MG63 (cell line): ENCODE measurements at regions not wholly inside any gene's neighbourhood (a gene's known extent, or its start where the extent isn't known, plus 50 kb on each side); places are given as distances from the start of the nearest gene placed in this dataset.
A peak's percentile ranks its signal among the peaks of the same experiment; 100 is the strongest.
"Not testable (repeated sequence)": the region's sequence is repeated elsewhere in the genome, so short reads cannot be mapped to it uniquely, and the experiment has no call there.

Experiments
- DNase-seq: peaks from one replicate; pipeline ENCODE4 v3.0.0-alpha.2; 2020
- H3K27me3 ChIP-seq: fragments of 250-450 bp; sonication (Bioruptor Pico); 2 replicates; pipeline ENCODE4 v1.5.1; 2020; ENCODE audit warnings: mild to moderate bottlenecking, moderate library complexity
- H3K36me3 ChIP-seq: fragments of 250-450 bp; sonication (Bioruptor Pico); 2 replicates; pipeline ENCODE4 v1.5.1; 2020; ENCODE audit warnings: mild to moderate bottlenecking, moderate library complexity
- H3K4me3 ChIP-seq: fragments of 250-450 bp; sonication (Bioruptor Pico); 2 replicates; pipeline ENCODE4 v1.5.1; 2020; ENCODE audit warnings: mild to moderate bottlenecking, moderate library complexity
- H3K9me3 ChIP-seq: fragments of 250-450 bp; sonication (Bioruptor Pico); 2 replicates; pipeline ENCODE4 v1.5.1; 2020; ENCODE audit warnings: mild to moderate bottlenecking, moderate library complexity

DNA sequence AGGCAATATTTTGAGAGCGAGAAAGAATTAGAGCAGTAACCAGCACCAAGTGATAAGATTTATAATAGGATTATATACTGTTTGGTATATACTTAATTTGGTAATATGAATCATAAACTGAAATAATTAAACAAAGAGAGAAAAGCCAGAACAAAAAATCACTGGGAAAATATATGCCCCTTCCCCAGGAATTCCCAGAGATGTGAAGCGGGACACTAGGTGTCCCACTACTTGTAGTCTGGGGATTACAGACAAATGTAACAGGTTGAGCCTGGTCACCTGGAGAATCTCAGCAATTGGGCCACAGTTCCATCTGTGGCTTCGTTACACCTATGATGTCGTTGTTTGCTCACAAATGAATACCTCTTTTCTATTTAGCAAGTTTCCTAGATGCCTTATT, 256.1 kb upstream of the CHAC2 start:
- Histone ChIP-seq H3K27me3 (no peaks in the 10 kb centered on the region), H3K4me3 (no peak overlapping the region), H3K9me3 (no peaks in the 10 kb centered on the region), H3K36me3 (no peaks in the 10 kb centered on the region)
- DNase-seq, result no peak

DNA sequence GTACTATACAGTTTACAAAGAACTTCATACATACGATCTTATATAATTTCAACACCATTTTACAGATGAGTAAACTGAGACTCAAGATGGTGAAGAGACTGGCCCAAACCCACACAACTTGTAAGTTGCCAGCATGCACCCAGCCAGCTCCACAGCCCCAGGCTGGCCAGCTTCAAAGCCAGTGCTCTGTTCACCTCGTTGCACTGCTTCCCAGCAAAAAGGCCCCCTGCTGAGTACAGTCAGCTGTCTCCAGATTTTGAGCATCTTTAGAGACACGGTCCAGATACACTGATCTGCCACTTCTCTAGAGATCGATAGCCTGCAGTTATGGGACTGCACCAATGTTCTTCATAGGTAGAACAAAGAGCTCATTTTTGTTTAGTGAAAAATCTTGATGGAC, 257.2 kb upstream of the CHAC2 start:
- Histone ChIP-seq H3K36me3 (no peaks in the 10 kb centered on the region), H3K9me3 (no peaks in the 10 kb centered on the region), H3K4me3 (no peak overlapping the region), H3K27me3 (no peaks in the 10 kb centered on the region)
- no peak for DNase-seq

DNA sequence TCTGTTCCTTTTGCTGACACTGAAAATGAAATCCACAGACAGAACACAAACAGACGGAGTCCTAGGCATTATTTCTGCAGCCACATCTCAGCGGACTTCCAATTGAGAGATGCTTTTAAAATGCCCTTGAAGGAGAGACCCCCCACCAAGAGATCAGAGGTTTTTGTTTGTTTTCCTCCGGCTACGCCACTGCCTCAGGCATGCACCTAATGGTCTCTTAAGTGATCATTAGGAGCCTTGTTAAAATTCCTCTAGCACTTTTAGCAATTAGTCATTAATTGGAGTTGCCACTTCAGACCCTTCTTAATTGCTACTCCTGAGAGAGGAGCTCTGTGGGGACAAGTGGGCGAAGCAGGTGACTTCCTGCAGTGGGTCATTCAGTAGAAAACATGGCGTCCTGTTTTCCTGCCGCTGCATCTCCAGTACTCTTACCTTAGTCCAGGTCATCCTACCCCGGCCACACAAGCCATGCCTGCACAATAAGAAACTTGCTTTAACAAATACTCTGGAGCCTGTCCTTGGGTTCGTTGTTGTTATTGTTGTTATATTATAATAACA, 257.7 kb upstream of the CHAC2 start:
- Histone ChIP-seq H3K4me3 (no peak overlapping the region), H3K9me3 (no peaks in the 10 kb centered on the region), H3K27me3 (no peaks in the 10 kb centered on the region), H3K36me3 (no peaks in the 10 kb centered on the region)
- DNase-seq, result no peak

DNA sequence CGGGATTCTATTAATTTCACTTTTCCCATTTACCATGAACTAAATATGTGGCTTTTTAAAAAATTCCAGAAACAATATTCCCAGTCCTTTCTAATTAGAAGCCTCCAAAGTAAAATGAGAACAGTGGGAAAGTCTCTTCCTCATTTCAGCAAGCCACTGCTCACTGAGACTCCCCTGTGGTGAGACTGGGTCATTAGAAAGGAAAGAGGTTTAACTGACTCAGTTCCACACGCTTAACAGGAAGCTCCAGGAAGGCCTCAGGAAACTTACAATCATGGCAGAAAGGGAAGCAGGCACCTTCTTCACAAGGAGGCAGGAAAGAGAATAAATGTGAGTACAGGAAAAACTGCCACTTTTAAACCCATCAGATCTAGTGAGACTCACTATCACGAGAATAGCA, 258.9 kb upstream of the CHAC2 start:
- DNase-seq, result no peak
- Histone ChIP-seq H3K4me3 (no peak overlapping the region), H3K36me3 (no peaks in the 10 kb centered on the region), H3K27me3 (no peaks in the 10 kb centered on the region), H3K9me3 (no peaks in the 10 kb centered on the region)

DNA sequence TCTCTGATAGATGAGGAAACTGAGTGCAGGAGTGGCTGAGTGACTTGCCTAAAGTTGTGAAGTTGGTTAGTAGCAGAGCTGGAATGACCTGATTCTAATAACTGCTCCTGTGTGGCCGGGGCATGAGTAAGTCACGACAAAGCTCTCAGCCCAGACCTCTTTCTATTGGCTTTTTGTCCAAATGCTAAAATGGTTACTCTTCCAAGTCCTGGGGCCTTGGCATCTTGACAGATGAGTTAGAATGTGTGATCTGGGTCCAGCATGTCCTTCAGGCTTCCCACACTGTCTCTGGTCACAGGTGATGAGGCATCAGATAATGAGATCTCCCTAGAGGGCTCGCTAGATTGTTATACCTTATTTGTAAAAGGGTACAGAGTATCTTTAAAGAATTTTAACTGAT, 260.5 kb upstream of the CHAC2 start:
- H3K27me3 ChIP-seq, H3K9me3 ChIP-seq, H3K4me3 ChIP-seq, H3K36me3 ChIP-seq: not testable (repeated sequence)
- peak; percentile 28 for DNase-seq

DNA sequence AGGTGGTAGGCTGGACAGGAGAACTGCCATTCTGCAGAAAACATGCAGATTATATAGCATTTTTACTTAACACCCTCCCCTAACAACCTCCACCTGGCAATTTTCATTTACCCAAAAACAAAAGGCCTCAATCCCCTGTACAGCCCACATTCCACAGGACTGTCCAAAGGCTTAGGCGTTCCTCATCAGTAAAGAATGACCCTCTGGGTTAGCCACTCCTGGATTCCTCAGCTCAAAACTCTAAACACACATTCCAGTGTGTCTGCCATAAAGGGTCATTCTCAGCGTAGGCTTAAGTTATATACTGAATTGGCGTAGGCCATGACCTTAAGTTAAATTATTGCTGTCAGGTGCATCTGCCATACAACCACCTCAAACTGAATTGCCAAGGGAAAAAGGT, 261.8 kb upstream of the CHAC2 start:
- peak; percentile 5 for DNase-seq
- H3K36me3 ChIP-seq, result no peaks in the 10 kb centered on the region

DNA sequence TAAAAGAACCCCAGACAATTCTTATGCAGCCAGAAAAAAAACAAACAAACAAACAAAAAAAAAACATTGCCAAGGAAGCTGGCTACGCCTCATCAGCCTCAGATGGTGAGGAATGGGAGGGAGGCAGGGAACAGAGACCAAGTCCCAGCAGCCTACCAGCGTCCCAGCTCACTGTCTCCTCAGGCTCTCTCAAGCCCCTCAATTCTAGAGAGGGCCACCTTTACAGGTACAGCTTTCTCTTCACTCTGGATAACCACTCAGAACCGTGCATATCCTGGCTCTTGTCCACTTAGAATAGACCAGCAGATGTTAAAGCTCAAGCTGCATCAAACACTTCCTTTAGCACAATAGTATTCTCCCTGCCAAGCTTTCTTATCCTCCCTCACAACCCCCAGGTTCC, 263.1 kb upstream of the CHAC2 start:
- no peak for DNase-seq
- no peaks in the 10 kb centered on the region for H3K27me3 ChIP-seq
- H3K9me3 ChIP-seq, result no peaks in the 10 kb centered on the region

More for the DNA sequence above, 261.8 kb upstream of the CHAC2 start:
- H3K9me3 ChIP-seq, result no peaks in the 10 kb centered on the region
- H3K4me3 ChIP-seq, result no peak overlapping the region
- no peaks in the 10 kb centered on the region for H3K27me3 ChIP-seq

DNA sequence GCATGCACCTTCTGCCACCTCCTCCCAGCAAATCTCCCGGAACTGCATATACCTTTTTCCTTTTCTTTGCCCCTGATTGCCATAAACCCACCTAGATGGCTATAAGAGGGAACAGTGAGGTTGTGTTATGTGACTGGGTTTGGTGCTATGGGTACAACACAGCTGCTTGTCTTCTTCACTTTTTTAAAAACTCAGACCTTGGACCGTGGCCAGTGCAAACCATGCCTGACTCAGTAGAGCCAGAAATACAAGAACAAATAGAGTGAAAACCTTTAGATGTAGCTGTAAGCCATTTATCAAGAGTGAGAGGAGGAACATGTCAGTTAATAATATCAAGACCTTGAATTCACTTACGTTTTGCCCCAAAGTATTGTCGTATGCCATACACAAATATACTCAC, 267.4 kb upstream of the CHAC2 start:
- no peaks in the 10 kb centered on the region for H3K9me3 ChIP-seq
- no peak for DNase-seq
- H3K4me3 ChIP-seq, result no peak overlapping the region
- no peaks in the 10 kb centered on the region for H3K27me3 ChIP-seq
- no peaks in the 10 kb centered on the region for H3K36me3 ChIP-seq

More for the DNA sequence above, 263.1 kb upstream of the CHAC2 start:
- H3K4me3 ChIP-seq, result no peak overlapping the region
- no peaks in the 10 kb centered on the region for H3K36me3 ChIP-seq

DNA sequence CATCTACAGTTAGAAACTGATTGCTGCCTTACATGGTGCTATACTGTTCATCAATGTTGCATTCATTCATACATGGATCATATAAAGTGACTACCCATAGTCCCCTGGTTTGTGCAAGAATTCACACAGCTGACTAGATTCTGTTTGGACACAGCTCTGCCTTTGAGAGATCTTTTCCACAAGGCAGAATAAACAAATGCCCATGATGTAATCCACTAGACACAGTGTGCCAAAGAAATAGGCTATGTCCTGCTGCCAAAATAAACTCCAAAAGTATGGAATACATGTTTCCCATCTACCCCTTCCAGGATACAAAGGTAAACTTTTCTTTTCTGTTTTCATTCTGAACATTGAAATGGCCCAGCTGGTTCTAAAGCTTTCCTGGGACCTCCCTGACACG, 269.4 kb upstream of the CHAC2 start:
- DNase-seq, result peak; percentile 37
- H3K27me3 ChIP-seq, result no peaks in the 10 kb centered on the region
- no peaks in the 10 kb centered on the region for H3K36me3 ChIP-seq
- H3K4me3 ChIP-seq, result no peak overlapping the region
- no peaks in the 10 kb centered on the region for H3K9me3 ChIP-seq

DNA sequence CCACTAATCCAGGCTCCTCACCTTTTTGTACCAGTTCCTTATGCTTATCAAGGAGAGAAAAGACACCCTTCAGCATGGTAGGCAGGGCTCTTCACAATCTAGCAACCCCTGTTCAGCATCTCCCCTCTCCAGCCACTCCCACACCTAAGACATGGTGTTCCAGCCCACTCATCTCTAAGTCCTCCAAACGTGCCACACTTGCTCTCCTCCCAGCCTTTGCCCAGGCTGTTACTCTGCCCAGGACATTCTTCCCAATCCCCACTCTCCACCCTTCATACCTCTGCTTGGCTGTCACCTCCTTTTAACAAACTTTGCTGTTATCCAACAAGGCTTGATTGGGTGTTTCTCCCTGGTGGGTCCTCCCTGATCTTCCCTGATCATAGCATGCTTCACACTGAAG, 270.6 kb upstream of the CHAC2 start:
- H3K9me3 ChIP-seq, result no peaks in the 10 kb centered on the region
- DNase-seq, result no peak
- no peaks in the 10 kb centered on the region for H3K36me3 ChIP-seq
- H3K27me3 ChIP-seq, result no peaks in the 10 kb centered on the region
- H3K4me3 ChIP-seq, result no peak overlapping the region

DNA sequence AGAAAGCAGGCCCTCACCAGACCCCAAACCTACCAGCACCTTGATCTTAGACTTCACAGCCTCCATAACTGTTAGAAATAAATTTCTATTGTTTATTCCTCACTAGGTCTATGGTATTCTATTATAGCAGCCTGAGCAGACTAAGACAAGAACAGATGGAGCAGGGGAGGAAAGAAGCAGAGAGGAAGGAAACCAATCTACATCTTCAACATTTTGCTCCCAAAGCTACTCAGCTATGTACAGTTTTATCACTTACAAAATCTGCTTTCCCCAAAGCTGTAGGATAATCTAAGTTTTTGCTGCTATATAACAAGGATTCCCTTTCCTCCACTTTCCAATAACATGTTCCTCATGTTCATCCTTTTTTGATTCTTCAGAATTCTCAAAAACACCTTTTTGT, 274.4 kb upstream of the CHAC2 start:
- Histone ChIP-seq H3K36me3 (no peaks in the 10 kb centered on the region), H3K27me3 (no peaks in the 10 kb centered on the region), H3K4me3 (no peak overlapping the region), H3K9me3 (no peaks in the 10 kb centered on the region)
- no peak for DNase-seq

DNA sequence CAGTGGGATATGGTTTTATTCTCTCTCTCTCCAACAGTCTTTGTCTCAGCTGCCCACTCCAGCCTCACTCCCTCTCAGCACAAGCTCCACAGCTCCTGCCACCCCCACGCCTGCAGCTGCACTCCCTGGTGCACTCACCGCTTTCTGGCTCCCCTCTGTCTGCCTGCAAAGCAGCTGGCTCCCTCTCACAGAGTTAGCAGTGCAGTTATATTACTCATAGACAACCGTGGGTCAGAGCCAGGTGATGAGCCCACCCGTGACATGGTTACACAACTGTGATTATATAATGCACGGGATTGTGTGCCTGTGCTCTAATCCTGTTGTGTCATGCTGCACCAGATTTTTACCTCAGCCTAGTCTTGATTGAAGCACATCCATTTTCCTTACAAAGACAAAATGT, 276.9 kb upstream of the CHAC2 start:
- peak; percentile 87 for DNase-seq
- no peaks in the 10 kb centered on the region for H3K36me3 ChIP-seq
- no peak overlapping the region for H3K4me3 ChIP-seq
- H3K27me3 ChIP-seq, result no peaks in the 10 kb centered on the region
- no peaks in the 10 kb centered on the region for H3K9me3 ChIP-seq

DNA sequence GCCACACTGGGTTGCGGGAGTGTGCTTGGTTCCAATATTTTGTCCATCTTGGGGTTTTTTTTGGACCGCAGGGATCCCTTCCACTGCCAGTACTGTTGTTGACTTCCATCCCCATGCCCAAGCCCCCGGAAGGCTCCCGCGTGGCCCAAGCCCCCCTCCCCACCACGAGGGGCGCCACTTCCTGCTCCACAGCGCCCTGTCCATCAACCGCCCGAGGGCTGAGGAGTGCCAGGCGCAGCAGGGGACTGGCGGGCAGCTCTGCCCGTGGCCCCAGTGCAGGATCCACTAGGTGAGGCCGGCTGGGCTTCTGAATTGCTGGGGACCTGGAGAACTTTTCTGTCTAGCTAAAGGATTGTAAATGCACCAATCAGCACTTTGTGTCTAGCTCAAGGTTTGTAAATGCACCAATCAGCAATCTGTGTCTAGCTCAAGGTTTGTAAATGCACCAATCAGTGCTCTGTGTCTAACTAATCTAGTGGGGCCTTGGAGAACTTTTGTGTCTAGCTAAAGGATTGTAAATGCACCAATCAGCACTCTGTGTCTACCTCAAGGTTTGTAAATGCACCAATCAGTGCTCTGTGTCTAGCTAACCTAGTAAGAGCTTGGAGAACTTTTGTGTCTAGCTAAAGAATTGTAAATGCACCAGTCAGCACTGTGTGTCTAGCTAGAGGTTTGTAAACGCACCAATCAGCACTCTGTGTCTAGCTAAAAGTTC, 281.3 kb upstream of the CHAC2 start:
- not testable (repeated sequence) for H3K27me3 ChIP-seq, DNase-seq, H3K36me3 ChIP-seq, H3K9me3 ChIP-seq, H3K4me3 ChIP-seq

DNA sequence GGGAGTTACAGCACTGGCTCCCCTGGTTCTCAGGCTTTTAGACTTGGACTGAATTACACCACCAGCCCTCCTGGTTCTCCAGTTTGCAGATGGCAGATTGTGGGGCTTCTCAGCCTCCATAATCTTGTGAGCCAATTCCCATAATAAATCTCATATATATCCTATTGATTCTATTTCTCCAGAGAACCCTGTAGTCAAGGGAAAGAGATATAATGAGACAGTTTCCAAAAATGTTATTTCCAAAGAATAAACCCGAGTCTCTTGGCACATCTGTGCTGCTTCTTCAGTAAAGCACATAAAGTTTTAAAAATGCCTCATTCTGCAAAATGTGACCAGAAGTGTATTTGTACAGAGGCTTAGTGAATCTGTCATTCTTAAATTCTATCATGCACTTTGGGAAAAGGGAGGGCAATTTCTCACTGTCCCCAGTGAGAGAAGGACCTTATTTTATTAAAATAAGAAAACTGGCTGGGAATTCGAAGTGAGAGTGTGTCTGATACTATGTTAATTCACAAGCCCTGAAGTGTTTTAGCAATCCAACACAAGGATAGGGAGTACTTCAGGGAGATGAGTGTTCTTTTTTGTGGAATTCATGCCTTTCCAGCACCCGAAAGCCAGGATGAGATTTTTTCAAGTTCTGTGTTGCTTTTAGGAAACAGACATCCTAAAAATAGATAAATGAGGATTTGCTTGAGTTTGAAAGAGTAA, 282.4 kb upstream of the CHAC2 start:
- Histone ChIP-seq H3K36me3 (no peaks in the 10 kb centered on the region), H3K9me3 (no peaks in the 10 kb centered on the region), H3K4me3 (no peak overlapping the region), H3K27me3 (no peaks in the 10 kb centered on the region)
- DNase-seq, result no peak

DNA sequence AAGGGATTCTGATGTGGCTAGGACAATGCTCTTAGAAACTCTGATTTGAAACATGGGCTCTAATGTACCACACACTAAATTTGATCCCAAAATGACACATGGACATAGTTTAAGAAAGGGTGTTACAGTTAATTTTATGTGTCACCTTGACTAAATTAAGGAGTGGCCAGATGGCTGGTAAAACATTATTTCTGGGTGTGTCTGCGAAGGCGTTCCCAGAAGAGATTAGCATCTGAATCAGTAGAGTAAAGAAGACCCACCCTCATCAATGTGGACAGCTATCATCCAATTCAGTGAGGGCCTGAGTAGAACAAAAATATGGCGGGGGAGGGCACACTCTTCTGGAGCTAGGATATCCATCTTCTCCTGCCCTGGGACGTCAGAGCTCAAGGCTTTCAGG, 283.1 kb upstream of the CHAC2 start:
- Histone ChIP-seq H3K36me3 (no peaks in the 10 kb centered on the region), H3K27me3 (no peaks in the 10 kb centered on the region), H3K4me3 (no peak overlapping the region), H3K9me3 (no peaks in the 10 kb centered on the region)
- DNase-seq, result no peak

DNA sequence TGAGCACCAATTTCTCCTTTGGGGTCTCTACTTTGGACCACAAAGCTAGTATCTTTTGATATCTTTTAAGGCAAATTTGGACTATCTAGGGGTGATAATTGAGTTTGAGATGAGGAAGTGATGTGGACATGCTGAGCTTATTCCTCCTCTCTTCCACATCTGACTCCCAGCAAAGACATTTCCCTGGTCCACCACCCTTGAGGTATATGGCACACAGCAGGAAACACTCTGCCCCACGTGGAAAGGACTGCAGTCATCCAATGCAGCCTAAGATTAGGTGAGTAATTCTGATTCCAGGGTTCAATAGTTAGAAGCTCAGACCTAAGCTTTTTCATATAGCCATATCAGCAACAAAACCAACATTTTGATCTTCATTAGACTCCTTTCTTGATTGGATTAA, 290.1 kb upstream of the CHAC2 start:
- no peak overlapping the region for H3K4me3 ChIP-seq
- no peaks in the 10 kb centered on the region for H3K27me3 ChIP-seq
- no peaks in the 10 kb centered on the region for H3K36me3 ChIP-seq
- DNase-seq, result no peak
- H3K9me3 ChIP-seq, result no peaks in the 10 kb centered on the region

DNA sequence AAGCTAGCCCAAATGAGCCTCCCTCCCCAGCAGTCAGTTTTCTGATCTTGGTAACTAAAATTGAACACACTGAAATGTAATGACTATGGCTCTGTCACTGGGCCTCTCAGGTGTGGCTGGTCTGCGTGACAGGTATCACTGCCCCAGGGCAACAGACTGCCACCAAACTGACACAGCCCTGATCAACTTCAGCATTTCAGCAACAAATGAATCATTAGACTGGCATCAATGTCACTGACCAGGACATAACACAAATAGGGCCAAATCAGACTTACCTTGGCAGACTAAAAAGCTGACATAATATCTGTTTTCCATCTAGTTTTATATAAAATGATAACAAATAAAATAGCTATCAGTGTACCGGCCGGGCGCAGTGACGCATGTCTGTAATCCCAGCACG, 290.8 kb upstream of the CHAC2 start:
- Histone ChIP-seq H3K9me3 (no peaks in the 10 kb centered on the region), H3K4me3 (no peak overlapping the region), H3K27me3 (no peaks in the 10 kb centered on the region), H3K36me3 (no peaks in the 10 kb centered on the region)
- DNase-seq, result no peak

DNA sequence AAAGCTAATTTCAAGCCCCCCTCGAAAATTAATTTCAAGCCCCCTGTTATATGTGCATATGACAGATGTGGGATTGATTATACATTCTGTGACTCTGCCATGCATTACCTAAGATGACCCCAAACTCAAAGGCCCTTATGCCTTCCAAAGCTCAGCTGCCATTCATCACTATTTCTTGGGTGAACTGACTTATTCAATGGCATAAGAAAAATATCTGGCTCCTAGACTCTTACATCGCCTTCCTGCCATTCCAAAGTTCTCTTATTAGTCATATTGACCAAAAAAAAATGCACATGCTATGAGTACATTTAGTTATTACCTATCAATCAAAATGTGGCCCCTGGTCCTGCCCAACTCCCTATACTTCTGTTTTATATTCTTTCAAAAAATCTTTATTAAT, 291.8 kb upstream of the CHAC2 start:
- Histone ChIP-seq H3K9me3 (no peaks in the 10 kb centered on the region), H3K27me3 (no peaks in the 10 kb centered on the region), H3K36me3 (no peaks in the 10 kb centered on the region), H3K4me3 (no peak overlapping the region)
- no peak for DNase-seq
